ENCODE measurements at regions not wholly inside any gene's neighbourhood (a gene's known extent, or its start where the extent isn't known, plus 50 kb on each side); places are given as distances from the start of the nearest gene placed in this dataset.

- peaks cover 0 to 6% (median 2%) of the 10 kb centered on the region in 5 donors for H3K9me3 Mint-ChIP-seq
- H3K4me1 Mint-ChIP-seq, result no peaks in the 10 kb centered on the region
- no peak overlapping the region for H3K27ac Mint-ChIP-seq
- Histone ChIP-seq H3K4me3 (ENCODE audit: low read length) (no peak overlapping the region), H3K27ac (ENCODE audit: low read depth, low read length) (no peak overlapping the region), H3K27me3 (ENCODE audit: insufficient read depth, low read length, poor library complexity, severe bottlenecking) (no peaks in the 10 kb centered on the region), H3K9me3 (ENCODE audit: low read length) (no peaks in the 10 kb centered on the region), H3K36me3 (ENCODE audit: insufficient read depth, low read length) (no peaks in the 10 kb centered on the region), H3K4me1 (ENCODE audit: insufficient read depth, low read length) (no peaks in the 10 kb centered on the region)
- ChIA-PET CTCF (no interaction called here), POLR2A (no interaction called here)
- H3K27me3 Mint-ChIP-seq, result no peaks in the 10 kb centered on the region
- peak in 1 of 5 donors; percentile 32 for DNase-seq
- H3K36me3 Mint-ChIP-seq, result no peaks in the 10 kb centered on the region
- no peak overlapping the region for H3K4me3 Mint-ChIP-seq
These were observed 1253.8 kb downstream of the C4orf33 start for GRCh38 chr4:130349745-130350144.

GRCh38 chr4:130356873-130357272 is 1260.9 kb downstream of the C4orf33 start:
- Mint-ChIP-seq H3K4me3 (no peak overlapping the region), H3K36me3 (no peaks in the 10 kb centered on the region), H3K27ac (no peak overlapping the region), H3K4me1 (no peaks in the 10 kb centered on the region), H3K27me3 (no peaks in the 10 kb centered on the region), H3K9me3 (peaks cover 0 to 6% (median 0%) of the 10 kb centered on the region in 5 donors)
- no peaks in the 10 kb centered on the region for H3K9me3 ChIP-seq (ENCODE audit: low read length)
- no peaks in the 10 kb centered on the region for H3K36me3 ChIP-seq (ENCODE audit: insufficient read depth, low read length)
- H3K27ac ChIP-seq (ENCODE audit: low read depth, low read length), result no peak overlapping the region
- ChIA-PET POLR2A (no interaction called here), CTCF (no interaction called here)
- no peak for DNase-seq
- no peaks in the 10 kb centered on the region for H3K4me1 ChIP-seq (ENCODE audit: insufficient read depth, low read length)
- no peak overlapping the region for H3K4me3 ChIP-seq (ENCODE audit: low read length)
- H3K27me3 ChIP-seq (ENCODE audit: insufficient read depth, low read length, poor library complexity, severe bottlenecking), result no peaks in the 10 kb centered on the region

DNA sequence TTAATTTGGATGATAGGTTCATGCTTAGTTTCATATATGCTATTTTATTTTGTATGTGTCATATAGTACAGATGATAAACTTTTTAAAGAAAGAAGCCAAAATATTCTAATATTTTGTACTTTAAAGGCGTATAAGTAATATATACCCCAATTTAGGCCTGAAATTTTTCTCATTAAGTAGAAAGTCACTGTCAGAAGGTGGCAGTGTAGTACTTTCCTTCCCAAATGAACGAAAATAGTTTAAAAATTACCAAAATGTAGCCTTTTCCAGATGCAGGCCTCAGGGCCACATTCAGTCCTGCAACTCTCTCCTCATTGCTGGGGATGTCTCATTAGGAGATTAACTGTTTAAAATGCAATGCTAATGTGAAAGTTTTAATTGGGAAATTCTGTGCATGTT is 1263.6 kb downstream of the C4orf33 start:
- H3K4me1 ChIP-seq (ENCODE audit: insufficient read depth, low read length), result no peaks in the 10 kb centered on the region
- Mint-ChIP-seq H3K36me3 (no peaks in the 10 kb centered on the region), H3K27me3 (no peaks in the 10 kb centered on the region), H3K9me3 (peaks cover 0 to 11% (median 2%) of the 10 kb centered on the region in 5 donors), H3K27ac (no peak overlapping the region), H3K4me3 (no peak overlapping the region), H3K4me1 (no peaks in the 10 kb centered on the region)
- H3K9me3 ChIP-seq (ENCODE audit: low read length), result no peaks in the 10 kb centered on the region
- no peaks in the 10 kb centered on the region for H3K27me3 ChIP-seq (ENCODE audit: insufficient read depth, low read length, poor library complexity, severe bottlenecking)
- no peak overlapping the region for H3K4me3 ChIP-seq (ENCODE audit: low read length)
- H3K36me3 ChIP-seq (ENCODE audit: insufficient read depth, low read length), result no peaks in the 10 kb centered on the region
- DNase-seq, result no peak
- ChIA-PET CTCF (no interaction called here), POLR2A (no interaction called here)
- no peak overlapping the region for H3K27ac ChIP-seq (ENCODE audit: low read depth, low read length)

- Histone ChIP-seq H3K27ac (ENCODE audit: low read depth, low read length) (no peak overlapping the region), H3K36me3 (ENCODE audit: insufficient read depth, low read length) (no peaks in the 10 kb centered on the region), H3K9me3 (ENCODE audit: low read length) (no peaks in the 10 kb centered on the region), H3K4me1 (ENCODE audit: insufficient read depth, low read length) (no peaks in the 10 kb centered on the region), H3K27me3 (ENCODE audit: insufficient read depth, low read length, poor library complexity, severe bottlenecking) (no peaks in the 10 kb centered on the region), H3K4me3 (ENCODE audit: low read length) (no peak overlapping the region)
- ChIA-PET POLR2A (no interaction called here), CTCF (no interaction called here)
- H3K4me3 Mint-ChIP-seq, result no peak overlapping the region
- no peak overlapping the region for H3K27ac Mint-ChIP-seq
- H3K4me1 Mint-ChIP-seq, result no peaks in the 10 kb centered on the region
- no peak for DNase-seq
- H3K9me3 Mint-ChIP-seq, result peaks cover 0 to 18% (median 2%) of the 10 kb centered on the region in 5 donors
- no peaks in the 10 kb centered on the region for H3K36me3 Mint-ChIP-seq
- H3K27me3 Mint-ChIP-seq, result no peaks in the 10 kb centered on the region
These were observed 1265.7 kb downstream of the C4orf33 start for GRCh38 chr4:130361616-130362015.

DNA sequence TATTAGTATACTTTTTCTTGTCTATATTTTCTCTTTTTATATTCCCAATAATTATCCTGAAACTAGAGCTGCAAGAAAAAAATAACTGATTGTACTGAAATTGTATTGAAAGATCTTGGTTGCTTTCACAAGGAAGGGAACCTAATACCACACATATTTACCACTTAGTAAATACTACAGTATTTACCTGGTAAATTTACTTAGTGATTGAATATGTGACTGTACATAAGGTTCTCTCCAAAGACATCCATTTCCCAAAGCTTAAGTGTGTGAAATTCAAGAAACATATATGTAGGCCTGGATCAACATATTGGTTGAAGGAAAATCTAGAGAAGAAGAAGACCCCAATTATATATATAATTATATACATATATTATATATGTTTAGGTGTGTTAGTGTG is 1272.7 kb downstream of the C4orf33 start:
- no peak overlapping the region for H3K4me3 Mint-ChIP-seq
- DNase-seq, result no peak
- H3K4me3 ChIP-seq (ENCODE audit: low read length), result no peak overlapping the region
- no peaks in the 10 kb centered on the region for H3K36me3 Mint-ChIP-seq
- H3K36me3 ChIP-seq (ENCODE audit: insufficient read depth, low read length), result no peaks in the 10 kb centered on the region
- H3K4me1 Mint-ChIP-seq, result no peaks in the 10 kb centered on the region
- H3K9me3 ChIP-seq (ENCODE audit: low read length), result no peaks in the 10 kb centered on the region
- peaks cover 0 to 24% (median 3%) of the 10 kb centered on the region in 5 donors for H3K9me3 Mint-ChIP-seq
- POLR2A ChIA-PET, result no interaction called here
- H3K27ac Mint-ChIP-seq, result no peak overlapping the region
- no peak overlapping the region for H3K27ac ChIP-seq (ENCODE audit: low read depth, low read length)
- CTCF ChIA-PET, result no interaction called here
- no peaks in the 10 kb centered on the region for H3K27me3 Mint-ChIP-seq
- no peaks in the 10 kb centered on the region for H3K27me3 ChIP-seq (ENCODE audit: insufficient read depth, low read length, poor library complexity, severe bottlenecking)
- H3K4me1 ChIP-seq (ENCODE audit: insufficient read depth, low read length), result no peaks in the 10 kb centered on the region

DNA sequence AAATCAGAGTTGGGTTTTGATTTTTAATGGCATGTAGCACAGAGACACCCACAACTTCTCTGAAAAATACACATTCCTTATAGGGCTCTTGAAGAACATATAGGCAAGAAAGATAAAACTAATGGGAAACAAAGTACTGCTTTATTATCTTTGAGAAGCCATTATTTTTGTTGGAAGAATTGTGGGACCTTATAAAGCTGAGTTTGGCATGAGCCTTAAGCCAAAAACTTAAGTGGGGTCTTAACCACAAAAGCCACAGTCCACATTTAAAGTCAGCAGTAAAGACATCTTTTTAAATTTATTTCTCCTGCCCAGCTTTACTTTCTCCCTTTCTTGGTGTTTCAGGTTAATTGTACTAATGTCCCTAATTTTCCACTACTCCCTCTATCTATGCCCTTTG is 1297.3 kb downstream of the C4orf33 start:
- Histone ChIP-seq H3K4me1 (ENCODE audit: insufficient read depth, low read length) (no peaks in the 10 kb centered on the region), H3K4me3 (ENCODE audit: low read length) (no peak overlapping the region), H3K27ac (ENCODE audit: low read depth, low read length) (no peak overlapping the region), H3K36me3 (ENCODE audit: insufficient read depth, low read length) (no peaks in the 10 kb centered on the region), H3K27me3 (ENCODE audit: insufficient read depth, low read length, poor library complexity, severe bottlenecking) (no peaks in the 10 kb centered on the region), H3K9me3 (ENCODE audit: low read length) (no peaks in the 10 kb centered on the region)
- Mint-ChIP-seq H3K27ac (no peak overlapping the region), H3K36me3 (no peaks in the 10 kb centered on the region), H3K27me3 (no peaks in the 10 kb centered on the region), H3K4me3 (no peak overlapping the region), H3K9me3 (peaks cover 0 to 6% (median 4%) of the 10 kb centered on the region in 5 donors), H3K4me1 (no peaks in the 10 kb centered on the region)
- CTCF ChIA-PET, result no interaction called here
- POLR2A ChIA-PET, result no interaction called here
- DNase-seq, result no peak

DNA sequence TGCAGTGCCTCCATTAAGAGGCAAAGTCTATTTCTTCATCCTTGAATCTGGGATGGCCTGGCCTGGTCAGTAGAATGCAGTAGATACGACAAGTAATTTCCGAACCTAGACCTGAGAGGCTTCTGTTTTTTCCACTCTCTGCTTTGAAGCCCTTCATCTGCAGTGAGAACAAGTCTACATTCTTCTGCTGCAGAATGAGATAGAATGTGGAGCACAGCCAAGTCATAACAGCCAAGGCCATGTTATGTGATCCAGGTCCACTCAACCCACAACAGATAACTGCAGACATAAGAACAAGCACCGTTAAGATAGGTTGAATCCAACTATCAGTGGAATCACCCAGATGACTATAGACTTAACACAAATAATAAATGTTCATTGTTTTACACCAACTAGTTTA is 1297.7 kb downstream of the C4orf33 start:
- Histone ChIP-seq H3K9me3 (ENCODE audit: low read length) (no peaks in the 10 kb centered on the region), H3K4me1 (ENCODE audit: insufficient read depth, low read length) (no peaks in the 10 kb centered on the region), H3K36me3 (ENCODE audit: insufficient read depth, low read length) (no peaks in the 10 kb centered on the region), H3K4me3 (ENCODE audit: low read length) (no peak overlapping the region), H3K27me3 (ENCODE audit: insufficient read depth, low read length, poor library complexity, severe bottlenecking) (no peaks in the 10 kb centered on the region), H3K27ac (ENCODE audit: low read depth, low read length) (no peak overlapping the region)
- H3K4me3 Mint-ChIP-seq, result no peak overlapping the region
- no peak for DNase-seq
- H3K4me1 Mint-ChIP-seq, result no peaks in the 10 kb centered on the region
- H3K36me3 Mint-ChIP-seq, result no peaks in the 10 kb centered on the region
- no peaks in the 10 kb centered on the region for H3K27me3 Mint-ChIP-seq
- ChIA-PET POLR2A (no interaction called here), CTCF (no interaction called here)
- H3K27ac Mint-ChIP-seq, result no peak overlapping the region
- peaks cover 3 to 6% (median 4%) of the 10 kb centered on the region in 5 donors for H3K9me3 Mint-ChIP-seq

DNA sequence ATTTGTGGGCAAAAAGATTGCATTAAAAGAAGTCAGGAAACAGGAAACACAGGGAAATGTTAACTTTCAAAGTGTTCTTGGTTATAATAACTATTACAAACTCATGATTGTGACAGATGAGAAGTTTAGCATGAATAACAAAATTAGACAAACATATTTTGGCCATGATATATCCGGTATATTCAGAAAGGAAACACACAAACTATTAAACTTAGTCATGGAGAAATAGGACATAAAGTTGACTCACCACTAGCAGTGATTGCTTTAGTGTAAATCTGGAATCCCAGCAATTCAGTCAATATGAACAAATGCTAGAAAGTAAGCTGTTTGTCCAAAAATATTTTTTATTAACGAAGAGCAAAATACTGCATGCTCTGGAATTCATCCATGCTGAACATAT is 1299.9 kb downstream of the C4orf33 start:
- ChIA-PET CTCF (no interaction called here), POLR2A (no interaction called here)
- H3K4me3 Mint-ChIP-seq, result no peak overlapping the region
- Histone ChIP-seq H3K27ac (ENCODE audit: low read depth, low read length) (no peak overlapping the region), H3K4me1 (ENCODE audit: insufficient read depth, low read length) (no peaks in the 10 kb centered on the region), H3K27me3 (ENCODE audit: insufficient read depth, low read length, poor library complexity, severe bottlenecking) (no peaks in the 10 kb centered on the region), H3K4me3 (ENCODE audit: low read length) (no peak overlapping the region), H3K36me3 (ENCODE audit: insufficient read depth, low read length) (no peaks in the 10 kb centered on the region), H3K9me3 (ENCODE audit: low read length) (no peaks in the 10 kb centered on the region)
- no peaks in the 10 kb centered on the region for H3K36me3 Mint-ChIP-seq
- H3K27ac Mint-ChIP-seq, result no peak overlapping the region
- H3K4me1 Mint-ChIP-seq, result no peaks in the 10 kb centered on the region
- H3K9me3 Mint-ChIP-seq, result peaks cover 3 to 11% (median 7%) of the 10 kb centered on the region in 5 donors
- H3K27me3 Mint-ChIP-seq, result no peaks in the 10 kb centered on the region
- DNase-seq, result no peak

DNA sequence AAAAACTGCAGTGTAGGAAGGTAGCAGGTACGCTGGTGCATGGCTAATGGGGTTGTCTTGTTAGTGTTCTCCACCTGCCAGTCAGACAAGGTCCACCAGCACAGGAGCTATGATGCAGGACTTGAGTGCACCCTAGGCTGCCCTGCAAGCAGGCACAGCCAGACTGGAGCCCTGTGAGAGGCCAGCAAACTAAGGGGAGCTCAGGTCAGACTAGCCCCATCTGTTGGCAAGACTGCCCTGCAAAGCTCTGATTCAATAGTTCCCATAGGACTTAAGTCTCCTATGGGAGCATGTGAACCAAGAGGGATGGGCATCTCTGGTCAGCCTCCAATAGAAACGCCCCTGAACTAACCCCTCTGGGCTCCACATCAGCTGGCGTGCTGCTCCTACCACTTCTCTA is 1307.3 kb downstream of the C4orf33 start:
- Mint-ChIP-seq H3K36me3 (no peaks in the 10 kb centered on the region), H3K9me3 (peaks cover 4 to 23% (median 8%) of the 10 kb centered on the region in 5 donors), H3K27ac (no peak overlapping the region), H3K4me3 (no peak overlapping the region), H3K27me3 (no peaks in the 10 kb centered on the region), H3K4me1 (no peaks in the 10 kb centered on the region)
- ChIA-PET CTCF (no interaction called here), POLR2A (no interaction called here)
- Histone ChIP-seq H3K27me3 (ENCODE audit: insufficient read depth, low read length, poor library complexity, severe bottlenecking) (no peaks in the 10 kb centered on the region), H3K9me3 (ENCODE audit: low read length) (no peaks in the 10 kb centered on the region), H3K36me3 (ENCODE audit: insufficient read depth, low read length) (no peaks in the 10 kb centered on the region), H3K4me3 (ENCODE audit: low read length) (no peak overlapping the region), H3K27ac (ENCODE audit: low read depth, low read length) (no peak overlapping the region), H3K4me1 (ENCODE audit: insufficient read depth, low read length) (no peaks in the 10 kb centered on the region)
- no peak for DNase-seq

All from CD8-positive, alpha-beta memory T cell (primary cell).